IMR-90 (cell line): ENCODE measurements at regions not wholly inside any gene's neighbourhood (a gene's known extent, or its start where the extent isn't known, plus 50 kb on each side); places are given as distances from the start of the nearest gene placed in this dataset.

Experiments used
- ATAC-seq: fragments of 200-7000 bp; cut with Tn5 transposase; 2 replicates; pipeline ENCODE4 v1.9.1; 2020; ENCODE audit warnings: low read depth, mild to moderate bottlenecking, moderate library complexity
- BruUV-seq: library from RNA; stranded (reverse); fragments of 400-500 nt; replicated peaks from 2 replicates; lab custom pipeline; 2021; lab: Mats Ljungman, UMichigan
- CTCF ChIA-PET: fragments of 300-600 bp; formaldehyde crosslinking; extraction: SDS; loops from one replicate; lab custom pipeline; 2021; ENCODE audit warnings: antibody characterized with exemption; lab: Yijun Ruan, JAX
- POLR2A ChIA-PET: fragments of 300-600 bp; sonication (Branson Sonifier 250); formaldehyde crosslinking; loops from one replicate; lab custom pipeline; 2022; ENCODE audit warnings: antibody characterized with exemption; ENCODE audit not compliant: unreplicated experiment; lab: Charles Lee
- DNase-seq: peaks from one replicate; pipeline ENCODE4 v3.0.0; 2013
- H2AFZ ChIP-seq: replicated peaks from 2 replicates; pipeline ENCODE3; 2013; ENCODE audit warnings: low read length, mild to moderate bottlenecking; ENCODE audit not compliant: poor library complexity
- H2AK5ac ChIP-seq: 2 replicates; pipeline ENCODE4 v1.6.1; 2013; ENCODE audit warnings: low read depth, low read length, inconsistent platforms
- H2AK9ac ChIP-seq: replicated peaks from 2 replicates; pipeline ENCODE3; 2013; ENCODE audit warnings: mild to moderate bottlenecking, low read depth, low read length, moderate library complexity; ENCODE audit not compliant: poor library complexity
- H2BK120ac ChIP-seq: 2 replicates; pipeline ENCODE4 v1.6.1; 2013; ENCODE audit warnings: low read depth, low read length, inconsistent platforms
- H2BK15ac ChIP-seq: 3 replicates; pipeline ENCODE4 v1.6.1; 2013; ENCODE audit warnings: low read depth, low read length, inconsistent platforms
- H2BK20ac ChIP-seq: 2 replicates; pipeline ENCODE4 v1.6.1; 2013; ENCODE audit warnings: low read depth, mild to moderate bottlenecking, inconsistent platforms, low read length, moderate library complexity
- H2BK5ac ChIP-seq: 2 replicates; pipeline ENCODE4 v1.6.1; 2013; ENCODE audit warnings: mild to moderate bottlenecking, low read depth, low read length, inconsistent platforms; ENCODE audit not compliant: poor library complexity, severe bottlenecking
- H3K14ac ChIP-seq: replicated peaks from 2 replicates; pipeline ENCODE4 v1.6.1; 2013; ENCODE audit warnings: low read depth, low read length, inconsistent platforms
- H3K18ac ChIP-seq: 2 replicates; pipeline ENCODE4 v1.6.1; 2013; ENCODE audit warnings: low read depth, low read length, control low read depth
- H3K23ac ChIP-seq: 2 replicates; pipeline ENCODE4 v1.6.1; 2013; ENCODE audit warnings: low read depth, low read length, inconsistent platforms
- H3K27ac ChIP-seq: 2 replicates; pipeline ENCODE4 v1.5.1; 2013; ENCODE audit warnings: mild to moderate bottlenecking, control low read depth, low read length; ENCODE audit not compliant: insufficient read depth
- H3K27me3 ChIP-seq: 2 replicates; pipeline ENCODE4 v1.6.1; 2013; ENCODE audit warnings: low read length; ENCODE audit not compliant: control insufficient read depth, insufficient read depth
- H3K36me3 ChIP-seq: 2 replicates; pipeline ENCODE4 v1.6.1; 2013; ENCODE audit warnings: low read length, mixed read lengths; ENCODE audit not compliant: control insufficient read depth, insufficient read depth
- H3K4ac ChIP-seq: 2 replicates; pipeline ENCODE4 v1.6.1; 2013; ENCODE audit warnings: low read depth, low read length, inconsistent platforms
- H3K4me1 ChIP-seq: 2 replicates; pipeline ENCODE4 v1.6.1; 2013; ENCODE audit warnings: low read length, mixed read lengths; ENCODE audit not compliant: control insufficient read depth, insufficient read depth
- H3K4me2 ChIP-seq: 2 replicates; pipeline ENCODE4 v1.6.1; 2013; ENCODE audit warnings: low read depth, mild to moderate bottlenecking, control low read depth, low read length, moderate library complexity
- H3K4me3 ChIP-seq: 2 replicates; pipeline ENCODE4 v1.5.1; 2013; ENCODE audit warnings: low read depth, mild to moderate bottlenecking, control low read depth, low read length, moderate library complexity; ENCODE audit not compliant: insufficient read depth
- H3K56ac ChIP-seq: 2 replicates; pipeline ENCODE4 v1.6.1; 2013; ENCODE audit warnings: low read length, inconsistent platforms; ENCODE audit not compliant: insufficient read depth; ENCODE audit errors: extremely low read depth
- H3K79me1 ChIP-seq, 2 experiments: 2 replicates each; pipeline ENCODE4 v1.6.1; 2013; ENCODE audit warnings: low read length in 2 of 2, inconsistent platforms in 1 of 2, low read depth in 1 of 2
- H3K9ac ChIP-seq: 2 replicates; pipeline ENCODE4 v1.6.1; 2013; ENCODE audit warnings: low read depth, low read length, control low read depth
- H3K9me1 ChIP-seq: 2 replicates; pipeline ENCODE4 v1.6.1; 2013; ENCODE audit warnings: low read length, inconsistent platforms; ENCODE audit not compliant: insufficient read depth
- H3K9me3 ChIP-seq: 2 replicates; pipeline ENCODE4 v1.6.1; 2013; ENCODE audit warnings: low read length; ENCODE audit not compliant: control insufficient read depth, insufficient read depth
- H4K20me1 ChIP-seq: 2 replicates; pipeline ENCODE4 v1.6.1; 2013; ENCODE audit warnings: low read length, inconsistent platforms; ENCODE audit not compliant: insufficient read depth
- H4K5ac ChIP-seq: 2 replicates; pipeline ENCODE4 v1.6.1; 2013; ENCODE audit warnings: mild to moderate bottlenecking, low read depth, low read length, control low read depth
- H4K8ac ChIP-seq, 2 experiments: 2 replicates each; pipeline ENCODE4 v1.6.1; 2013; ENCODE audit warnings: low read depth in 2 of 2, low read length in 2 of 2, control low read depth in 1 of 2, inconsistent platforms in 1 of 2
- H4K91ac ChIP-seq: 2 replicates; pipeline ENCODE4 v1.6.1; 2013; ENCODE audit warnings: low read depth, low read length, inconsistent platforms; ENCODE audit not compliant: insufficient read depth
- BHLHE40 ChIP-seq: fragments of 150-350 bp; IDR thresholded peaks from 2 replicates; pipeline ENCODE4 v1.6.1; 2016; ENCODE audit warnings: mild to moderate bottlenecking, low read depth, low read length
- CEBPB ChIP-seq: IDR thresholded peaks from 2 replicates; pipeline ENCODE4 v1.6.1; 2012; ENCODE audit warnings: low read depth, low read length, improper control_type of control experiment
- CHD1 ChIP-seq: IDR thresholded peaks from 2 replicates; pipeline ENCODE4 v1.6.1; 2012; ENCODE audit warnings: low read depth, low read length, improper control_type of control experiment
- FOS ChIP-seq: fragments of 150-350 bp; IDR thresholded peaks from 2 replicates; pipeline ENCODE4 v1.6.1; 2016; ENCODE audit warnings: low read depth, low read length
- MAFK ChIP-seq: IDR thresholded peaks from 2 replicates; pipeline ENCODE4 v1.6.1; 2012; ENCODE audit warnings: low read depth, low read length, improper control_type of control experiment
- MAZ ChIP-seq: IDR thresholded peaks from 2 replicates; pipeline ENCODE4 v1.6.1; 2012; ENCODE audit warnings: low read depth, mild to moderate bottlenecking, low read length, improper control_type of control experiment, moderate library complexity, borderline replicate concordance
- MXI1 ChIP-seq: IDR thresholded peaks from 2 replicates; pipeline ENCODE4 v1.6.1; 2012; ENCODE audit warnings: low read depth, mild to moderate bottlenecking, low read length, moderate library complexity, borderline replicate concordance
- NFE2L2 ChIP-seq: fragments of 150-350 bp; IDR thresholded peaks from 2 replicates; pipeline ENCODE4 v1.6.1; 2016; ENCODE audit warnings: low read depth, mild to moderate bottlenecking, low read length
- POLR2A ChIP-seq: IDR thresholded peaks from 2 replicates; pipeline ENCODE4 v1.6.1; 2012; ENCODE audit warnings: mild to moderate bottlenecking, low read depth, low read length
- RAD21 ChIP-seq: IDR thresholded peaks from 2 replicates; pipeline ENCODE4 v1.6.1; 2012; ENCODE audit warnings: low read length, improper control_type of control experiment
- RCOR1 ChIP-seq: IDR thresholded peaks from 2 replicates; pipeline ENCODE4 v1.6.1; 2012; ENCODE audit warnings: mild to moderate bottlenecking, low read length, improper control_type of control experiment; ENCODE audit not compliant: insufficient replicate concordance
- RFX5 ChIP-seq: IDR thresholded peaks from 2 replicates; pipeline ENCODE4 v1.8.0; 2012; ENCODE audit warnings: low read depth, mild to moderate bottlenecking, low read length, moderate library complexity
- SMC3 ChIP-seq: fragments of 150-350 bp; IDR thresholded peaks from 2 replicates; pipeline ENCODE4 v1.6.1; 2016; ENCODE audit warnings: low read depth, mild to moderate bottlenecking, antibody characterized with exemption, low read length, moderate library complexity
- WGBS, 2 experiments: methylation state at CpG; one replicate each; pipeline versions ENCODE4 v1.1.5 to v1.1.7; 2013; ENCODE audit warnings: missing lambda C conversion rate in 2 of 2; ENCODE audit not compliant: insufficient read length in 1 of 2; ENCODE audit errors: extremely low coverage in 2 of 2; 5-methylcytosine and 5-hydroxymethylcytosine counted together
- dilution Hi-C: fragments of 300-500 bp; cut with HindIII; formaldehyde crosslinking; loops from one replicate; pipeline ENCODE4 v1.14.3; 2018; ENCODE audit warnings: low sequenced_read_pairs; ENCODE audit not compliant: unreplicated experiment
- in situ Hi-C: fragments of 300-500 bp; cut with MboI; formaldehyde crosslinking; loops from 3 replicates; pipeline ENCODE4 v1.14.3; 2019; ENCODE audit warnings: low sequenced_read_pairs, inconsistent platforms, mixed read lengths
- intact Hi-C: fragments of 100-400 bp; cut with micrococcal nuclease; formaldehyde crosslinking; loops from 2 replicates; pipeline ENCODE4 v1.10.0; 2022
- TF ChIP-seq, protein P1 (sequence below): conservative IDR thresholded peaks from 2 replicates; pipeline ENCODE4 v1.5.1; 2012; ENCODE audit warnings: mild to moderate bottlenecking, low read depth, low read length, improper control_type of control experiment
- TF ChIP-seq, protein P2 (sequence below): fragments of 150-350 bp; IDR thresholded peaks from 2 replicates; pipeline ENCODE4 v1.6.1; 2016; ENCODE audit warnings: low read depth, mild to moderate bottlenecking, low read length, moderate library complexity, borderline replicate concordance
- TF ChIP-seq, protein P3 (sequence below): fragments of 150-350 bp; IDR thresholded peaks from 2 replicates; pipeline ENCODE4 v1.6.1; 2017; ENCODE audit warnings: mild to moderate bottlenecking, antibody characterized with exemption, low read length, low read depth

DNA sequence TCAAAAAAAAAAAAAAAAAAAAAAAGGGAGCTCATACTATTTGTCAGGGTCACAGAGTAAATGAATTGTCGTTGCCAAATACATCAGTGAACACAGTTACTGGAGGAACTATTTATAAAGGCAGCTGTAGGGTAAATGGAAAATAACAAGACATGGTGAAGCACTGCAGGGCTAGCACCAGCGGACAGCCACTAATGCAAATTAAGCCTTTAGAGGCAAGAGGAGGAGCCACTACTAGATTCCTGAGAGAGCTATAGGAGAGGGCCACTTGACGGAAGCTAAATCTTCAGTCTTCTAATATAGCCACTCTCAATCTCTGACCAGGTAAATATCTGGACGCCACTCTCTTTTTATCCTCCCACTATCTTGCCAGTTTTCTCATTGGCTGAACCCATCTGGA lies 801.2 kb upstream of the GOT2 start:
- Histone ChIP-seq H4K91ac (no peak overlapping the region), H2AFZ (no peak overlapping the region), H3K56ac (no peak overlapping the region), H3K23ac (no peak overlapping the region), H2BK5ac (no peak overlapping the region), H3K9me3 (no peaks in the 10 kb centered on the region), H3K14ac (no peak overlapping the region), H3K4ac (no peak overlapping the region), H3K27ac (no peak overlapping the region), H3K79me1 (no peaks in the 10 kb centered on the region), H3K4me1 (no peaks in the 10 kb centered on the region), H4K20me1 (no peaks in the 10 kb centered on the region), H3K36me3 (no peaks in the 10 kb centered on the region), H4K5ac (no peak overlapping the region), H2AK5ac (no peak overlapping the region), H3K27me3 (no peaks in the 10 kb centered on the region), H3K9me1 (no peaks in the 10 kb centered on the region), H2AK9ac (no peak overlapping the region), H2BK20ac (no peak overlapping the region), H2BK15ac (no peak overlapping the region), H3K4me3 (no peak overlapping the region), H3K18ac (no peak overlapping the region), H3K9ac (no peak overlapping the region), H2BK120ac (no peak overlapping the region), H4K8ac (no peak overlapping the region), H3K4me2 (no peak overlapping the region)
- TF ChIP-seq, protein P1, sequence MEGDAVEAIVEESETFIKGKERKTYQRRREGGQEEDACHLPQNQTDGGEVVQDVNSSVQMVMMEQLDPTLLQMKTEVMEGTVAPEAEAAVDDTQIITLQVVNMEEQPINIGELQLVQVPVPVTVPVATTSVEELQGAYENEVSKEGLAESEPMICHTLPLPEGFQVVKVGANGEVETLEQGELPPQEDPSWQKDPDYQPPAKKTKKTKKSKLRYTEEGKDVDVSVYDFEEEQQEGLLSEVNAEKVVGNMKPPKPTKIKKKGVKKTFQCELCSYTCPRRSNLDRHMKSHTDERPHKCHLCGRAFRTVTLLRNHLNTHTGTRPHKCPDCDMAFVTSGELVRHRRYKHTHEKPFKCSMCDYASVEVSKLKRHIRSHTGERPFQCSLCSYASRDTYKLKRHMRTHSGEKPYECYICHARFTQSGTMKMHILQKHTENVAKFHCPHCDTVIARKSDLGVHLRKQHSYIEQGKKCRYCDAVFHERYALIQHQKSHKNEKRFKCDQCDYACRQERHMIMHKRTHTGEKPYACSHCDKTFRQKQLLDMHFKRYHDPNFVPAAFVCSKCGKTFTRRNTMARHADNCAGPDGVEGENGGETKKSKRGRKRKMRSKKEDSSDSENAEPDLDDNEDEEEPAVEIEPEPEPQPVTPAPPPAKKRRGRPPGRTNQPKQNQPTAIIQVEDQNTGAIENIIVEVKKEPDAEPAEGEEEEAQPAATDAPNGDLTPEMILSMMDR = no peak
- TF ChIP-seq POLR2A (no peak), FOS (no peak), MAFK (no peak), MAZ (no peak), CHD1 (no peak), MXI1 (no peak), RAD21 (no peak), NFE2L2 (no peak), RFX5 (no peak), SMC3 (no peak), RCOR1 (no peak), BHLHE40 (no peak), CEBPB (no peak)
- TF ChIP-seq, protein P2, sequence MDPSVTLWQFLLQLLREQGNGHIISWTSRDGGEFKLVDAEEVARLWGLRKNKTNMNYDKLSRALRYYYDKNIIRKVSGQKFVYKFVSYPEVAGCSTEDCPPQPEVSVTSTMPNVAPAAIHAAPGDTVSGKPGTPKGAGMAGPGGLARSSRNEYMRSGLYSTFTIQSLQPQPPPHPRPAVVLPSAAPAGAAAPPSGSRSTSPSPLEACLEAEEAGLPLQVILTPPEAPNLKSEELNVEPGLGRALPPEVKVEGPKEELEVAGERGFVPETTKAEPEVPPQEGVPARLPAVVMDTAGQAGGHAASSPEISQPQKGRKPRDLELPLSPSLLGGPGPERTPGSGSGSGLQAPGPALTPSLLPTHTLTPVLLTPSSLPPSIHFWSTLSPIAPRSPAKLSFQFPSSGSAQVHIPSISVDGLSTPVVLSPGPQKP = no peak
- TF ChIP-seq, protein P3, sequence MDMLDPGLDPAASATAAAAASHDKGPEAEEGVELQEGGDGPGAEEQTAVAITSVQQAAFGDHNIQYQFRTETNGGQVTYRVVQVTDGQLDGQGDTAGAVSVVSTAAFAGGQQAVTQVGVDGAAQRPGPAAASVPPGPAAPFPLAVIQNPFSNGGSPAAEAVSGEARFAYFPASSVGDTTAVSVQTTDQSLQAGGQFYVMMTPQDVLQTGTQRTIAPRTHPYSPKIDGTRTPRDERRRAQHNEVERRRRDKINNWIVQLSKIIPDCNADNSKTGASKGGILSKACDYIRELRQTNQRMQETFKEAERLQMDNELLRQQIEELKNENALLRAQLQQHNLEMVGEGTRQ = no peak
- dilution Hi-C loops = no loop called here
- POLR2A ChIA-PET = no interaction called here
- ATAC-seq (no peak), DNase-seq (no peak)
- BruUV-seq = no TSS peak
- CTCF ChIA-PET = interaction anchor here (0.8 kb wide), 1 partner anchor 9 kb away, joined by 3 read pairs; no protein-coding TSS in a partner anchor
- intact Hi-C loops = no loop called here
- in situ Hi-C loops = no loop called here
- no CpG with 5 or more reads among the region's 4 CpGs for WGBS, 2 experiments
